CD4-positive, alpha-beta T cell treated with Interferon gamma for 1 hour (primary cell): ENCODE measurements at regions not wholly inside any gene's neighbourhood (a gene's known extent, or its start where the extent isn't known, plus 50 kb on each side); places are given as distances from the start of the nearest gene placed in this dataset.

Source experiments
- DNase-seq: peaks from one replicate; pipeline ENCODE4 v3.0.0-alpha.2; 2020

GRCh38 chr16:9481747-9482730, 390.6 kb downstream of the HAPSTR1 start:
- no peak for DNase-seq

- no peak for DNase-seq
These were observed 393.0 kb downstream of the HAPSTR1 start for GRCh38 chr16:9484426-9484825.

GRCh38 chr16:9484881-9485280, 393.4 kb downstream of the HAPSTR1 start:
- DNase-seq = no peak

GRCh38 chr16:9489835-9490467, 398.5 kb downstream of the HAPSTR1 start:
- DNase-seq = no peak

- no peak for DNase-seq
These were observed 404.4 kb downstream of the HAPSTR1 start for GRCh38 chr16:9495824-9496223.

GRCh38 chr16:9497750-9498149, 406.3 kb downstream of the HAPSTR1 start:
- no peak for DNase-seq

GRCh38 chr16:9499941-9500593, 408.6 kb downstream of the HAPSTR1 start:
- no peak for DNase-seq

- DNase-seq = no peak
These were observed 409.4 kb downstream of the HAPSTR1 start for GRCh38 chr16:9500872-9501271.

GRCh38 chr16:9503251-9503984, 412.0 kb downstream of the HAPSTR1 start:
- no peak for DNase-seq

- DNase-seq = no peak
These were observed 417.0 kb downstream of the HAPSTR1 start for GRCh38 chr16:9508328-9508936.

- DNase-seq = no peak
These were observed 418.2 kb downstream of the HAPSTR1 start for GRCh38 chr16:9509663-9510062.

GRCh38 chr16:9511389-9511788, 419.9 kb downstream of the HAPSTR1 start:
- DNase-seq = no peak

GRCh38 chr16:9516444-9516843, 425.0 kb downstream of the HAPSTR1 start:
- no peak for DNase-seq

- no peak for DNase-seq
These were observed 426.6 kb downstream of the HAPSTR1 start for GRCh38 chr16:9518051-9518450.

GRCh38 chr16:9518581-9518980, 427.1 kb downstream of the HAPSTR1 start:
- DNase-seq = no peak

GRCh38 chr16:9521749-9522370, 430.4 kb downstream of the HAPSTR1 start:
- no peak for DNase-seq

GRCh38 chr16:9522614-9523013, 431.2 kb downstream of the HAPSTR1 start:
- DNase-seq = no peak

GRCh38 chr16:9523994-9524393, 432.6 kb downstream of the HAPSTR1 start:
- DNase-seq = no peak

- DNase-seq = no peak
These were observed 433.6 kb downstream of the HAPSTR1 start for GRCh38 chr16:9525037-9525436.

GRCh38 chr16:9526791-9527190, 435.3 kb downstream of the HAPSTR1 start:
- no peak for DNase-seq

- DNase-seq = no peak
These were observed 436.5 kb downstream of the HAPSTR1 start for GRCh38 chr16:9527976-9528375.

GRCh38 chr16:9528511-9529079, 437.2 kb downstream of the HAPSTR1 start:
- no peak for DNase-seq
